ENCODE measurements at regions not wholly inside any gene's neighbourhood (a gene's known extent, or its start where the extent isn't known, plus 50 kb on each side); places are given as distances from the start of the nearest gene placed in this dataset.
"Not testable (repeated sequence)": the region's sequence is repeated elsewhere in the genome, so short reads cannot be mapped to it uniquely, and the experiment has no call there.

- DNase-seq, result no peak
- ChIA-PET CTCF (no interaction called here), POLR2A (no interaction called here)
- Mint-ChIP-seq H3K4me3 (no peak overlapping the region), H3K27me3 (peaks cover 1% of the 10 kb centered on the region), H3K36me3 (ENCODE audit: low read depth) (no peaks in the 10 kb centered on the region), H3K9me3 (peaks cover 6% of the 10 kb centered on the region), H3K4me1 (no peaks in the 10 kb centered on the region), H3K27ac (no peak overlapping the region)
These were observed 445.7 kb downstream of the MRPL39 start for GRCh38 chr21:25161571-25161970.

GRCh38 chr21:25155020-25155419, 452.3 kb downstream of the MRPL39 start:
- H3K9me3 Mint-ChIP-seq; H3K27ac Mint-ChIP-seq; H3K4me1 Mint-ChIP-seq; H3K36me3 Mint-ChIP-seq (ENCODE audit: low read depth); CTCF ChIA-PET; H3K4me3 Mint-ChIP-seq; DNase-seq; H3K27me3 Mint-ChIP-seq; POLR2A ChIA-PET: not testable (repeated sequence)

DNA sequence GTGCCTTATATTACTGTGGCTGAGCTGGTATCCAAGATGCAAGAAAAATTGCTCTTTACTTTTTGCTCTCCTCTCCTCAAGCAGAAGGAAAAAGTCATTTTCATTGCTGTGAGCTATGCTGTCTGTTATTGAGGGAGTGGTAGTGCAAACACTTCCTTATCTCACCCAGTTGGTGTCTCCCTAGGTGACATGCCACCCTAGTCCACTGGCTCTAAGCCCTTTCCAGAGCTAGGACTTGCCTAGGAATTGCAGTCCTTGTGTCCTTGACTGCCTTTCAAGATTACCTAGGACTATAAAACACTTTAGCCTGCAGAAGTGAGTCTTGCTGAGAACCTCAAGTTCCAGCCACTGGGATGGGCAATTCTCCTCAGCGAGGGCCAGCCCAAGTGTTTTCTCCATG, 458.3 kb downstream of the MRPL39 start:
- POLR2A ChIA-PET, result no interaction called here
- H3K36me3 Mint-ChIP-seq (ENCODE audit: low read depth), result no peaks in the 10 kb centered on the region
- DNase-seq, result no peak
- CTCF ChIA-PET, result no interaction called here
- no peaks in the 10 kb centered on the region for H3K4me1 Mint-ChIP-seq
- no peaks in the 10 kb centered on the region for H3K27me3 Mint-ChIP-seq
- no peak overlapping the region for H3K4me3 Mint-ChIP-seq
- H3K9me3 Mint-ChIP-seq, result no peaks in the 10 kb centered on the region
- no peak overlapping the region for H3K27ac Mint-ChIP-seq

DNA sequence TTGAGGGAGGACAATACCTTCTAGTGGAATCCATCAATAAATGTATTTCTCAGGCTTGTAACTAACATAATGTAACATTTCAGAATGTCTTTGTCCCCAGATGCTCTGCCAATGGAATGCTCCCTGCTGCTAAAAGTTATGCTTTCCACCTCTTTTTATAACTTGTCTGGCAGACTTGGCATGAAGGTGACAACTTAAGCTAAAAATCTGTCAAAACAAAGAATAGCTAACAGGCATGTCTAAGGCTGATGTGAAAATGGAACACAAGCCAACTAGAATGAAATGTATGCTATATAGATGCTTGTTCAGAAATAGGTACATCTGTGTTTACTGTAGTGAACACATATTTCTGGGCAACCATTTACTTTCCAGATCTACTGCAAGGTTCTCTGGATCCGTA, 467.9 kb downstream of the MRPL39 start:
- no peaks in the 10 kb centered on the region for H3K4me1 Mint-ChIP-seq
- no peak for DNase-seq
- H3K27ac Mint-ChIP-seq, result no peak overlapping the region
- no peaks in the 10 kb centered on the region for H3K27me3 Mint-ChIP-seq
- H3K9me3 Mint-ChIP-seq, result no peaks in the 10 kb centered on the region
- H3K4me3 Mint-ChIP-seq, result no peak overlapping the region
- CTCF ChIA-PET, result no interaction called here
- H3K36me3 Mint-ChIP-seq (ENCODE audit: low read depth), result no peaks in the 10 kb centered on the region
- POLR2A ChIA-PET, result no interaction called here

GRCh38 chr21:25133939-25134338, 473.3 kb downstream of the MRPL39 start:
- DNase-seq, result no peak
- ChIA-PET CTCF (no interaction called here), POLR2A (no interaction called here)
- Mint-ChIP-seq H3K36me3 (ENCODE audit: low read depth) (no peaks in the 10 kb centered on the region), H3K4me3 (no peak overlapping the region), H3K4me1 (no peaks in the 10 kb centered on the region), H3K9me3 (no peaks in the 10 kb centered on the region), H3K27ac (no peak overlapping the region), H3K27me3 (no peaks in the 10 kb centered on the region)

DNA sequence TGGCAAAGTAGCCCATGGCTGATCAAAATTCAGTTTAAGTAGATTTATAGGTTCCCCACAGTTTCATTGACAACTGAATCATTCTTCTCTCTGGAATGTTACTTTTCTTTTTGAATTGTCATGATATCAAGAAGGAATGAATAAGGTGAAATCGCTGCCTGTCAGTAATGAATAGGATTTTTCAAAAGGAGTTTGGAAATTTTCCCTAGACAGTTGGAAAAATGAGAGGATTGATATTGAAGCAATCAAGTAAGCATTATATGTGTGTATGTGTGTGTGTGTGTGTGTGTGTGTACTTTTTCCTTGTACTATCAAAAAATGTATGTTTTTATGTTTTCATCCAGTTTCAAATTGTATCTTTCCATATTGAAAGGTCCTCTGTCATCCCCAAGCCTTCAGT, 479.5 kb downstream of the MRPL39 start:
- Mint-ChIP-seq H3K36me3 (ENCODE audit: low read depth) (no peaks in the 10 kb centered on the region), H3K4me3 (no peak overlapping the region), H3K27me3 (no peaks in the 10 kb centered on the region), H3K4me1 (no peaks in the 10 kb centered on the region), H3K9me3 (no peaks in the 10 kb centered on the region), H3K27ac (no peak overlapping the region)
- ChIA-PET CTCF (no interaction called here), POLR2A (no interaction called here)
- no peak for DNase-seq

DNA sequence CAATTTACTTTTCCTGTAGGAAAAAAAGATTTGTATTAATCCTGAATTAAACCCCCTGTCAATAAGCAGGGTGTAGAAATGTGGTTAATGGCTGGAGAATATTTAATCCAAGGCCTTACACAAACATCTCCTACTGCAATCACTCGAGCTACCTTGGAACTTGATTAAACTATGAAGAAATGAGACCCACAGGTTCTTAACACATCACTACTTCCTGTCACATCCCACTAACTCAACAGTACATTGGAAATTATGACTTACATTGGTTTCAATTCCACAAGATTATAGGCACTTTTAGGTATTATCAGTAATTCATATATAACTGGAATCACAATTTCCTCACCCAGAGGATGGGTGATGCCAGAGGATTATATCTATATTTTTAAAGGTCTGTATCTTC, 480.3 kb downstream of the MRPL39 start:
- ChIA-PET CTCF (no interaction called here), POLR2A (no interaction called here)
- H3K27ac Mint-ChIP-seq, result no peak overlapping the region
- DNase-seq, result no peak
- H3K36me3 Mint-ChIP-seq (ENCODE audit: low read depth), result no peaks in the 10 kb centered on the region
- H3K9me3 Mint-ChIP-seq, result no peaks in the 10 kb centered on the region
- H3K4me3 Mint-ChIP-seq, result no peak overlapping the region
- no peaks in the 10 kb centered on the region for H3K4me1 Mint-ChIP-seq
- H3K27me3 Mint-ChIP-seq, result no peaks in the 10 kb centered on the region

GRCh38 chr21:25126564-25126963, 480.7 kb downstream of the MRPL39 start:
- H3K27me3 Mint-ChIP-seq, result no peaks in the 10 kb centered on the region
- H3K9me3 Mint-ChIP-seq, result no peaks in the 10 kb centered on the region
- no peak overlapping the region for H3K27ac Mint-ChIP-seq
- POLR2A ChIA-PET, result no interaction called here
- H3K4me1 Mint-ChIP-seq, result no peaks in the 10 kb centered on the region
- no peaks in the 10 kb centered on the region for H3K36me3 Mint-ChIP-seq (ENCODE audit: low read depth)
- CTCF ChIA-PET, result no interaction called here
- H3K4me3 Mint-ChIP-seq, result no peak overlapping the region
- DNase-seq, result no peak

- no peaks in the 10 kb centered on the region for H3K4me1 Mint-ChIP-seq
- H3K9me3 Mint-ChIP-seq, result no peaks in the 10 kb centered on the region
- H3K27ac Mint-ChIP-seq, result no peak overlapping the region
- no peaks in the 10 kb centered on the region for H3K36me3 Mint-ChIP-seq (ENCODE audit: low read depth)
- ChIA-PET CTCF (no interaction called here), POLR2A (no interaction called here)
- no peak for DNase-seq
- no peak overlapping the region for H3K4me3 Mint-ChIP-seq
- H3K27me3 Mint-ChIP-seq, result no peaks in the 10 kb centered on the region
These were observed 488.6 kb downstream of the MRPL39 start for GRCh38 chr21:25118648-25119047.

DNA sequence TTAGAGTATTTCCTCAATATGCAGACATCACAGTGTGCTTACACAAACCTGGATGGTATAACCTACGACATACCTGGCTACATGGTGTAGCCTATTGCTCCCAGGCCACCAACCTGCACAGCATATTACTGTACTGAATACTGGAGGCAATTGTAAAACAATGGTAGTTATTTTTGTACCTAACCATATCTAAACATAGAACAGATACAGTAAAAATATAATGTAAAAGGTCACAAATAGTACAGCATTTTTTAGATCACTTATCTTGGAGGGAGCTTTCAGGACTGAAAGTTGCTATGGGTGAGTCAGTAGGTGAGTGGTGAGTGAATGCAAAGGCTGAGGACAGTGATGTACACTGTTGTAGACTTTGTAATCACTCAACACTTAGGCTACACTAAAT, 492.3 kb downstream of the MRPL39 start:
- no peaks in the 10 kb centered on the region for H3K4me1 Mint-ChIP-seq
- no peak for DNase-seq
- H3K4me3 Mint-ChIP-seq, result no peak overlapping the region
- ChIA-PET POLR2A (no interaction called here), CTCF (no interaction called here)
- no peaks in the 10 kb centered on the region for H3K9me3 Mint-ChIP-seq
- H3K27me3 Mint-ChIP-seq, result no peaks in the 10 kb centered on the region
- H3K36me3 Mint-ChIP-seq (ENCODE audit: low read depth), result no peaks in the 10 kb centered on the region
- no peak overlapping the region for H3K27ac Mint-ChIP-seq

DNA sequence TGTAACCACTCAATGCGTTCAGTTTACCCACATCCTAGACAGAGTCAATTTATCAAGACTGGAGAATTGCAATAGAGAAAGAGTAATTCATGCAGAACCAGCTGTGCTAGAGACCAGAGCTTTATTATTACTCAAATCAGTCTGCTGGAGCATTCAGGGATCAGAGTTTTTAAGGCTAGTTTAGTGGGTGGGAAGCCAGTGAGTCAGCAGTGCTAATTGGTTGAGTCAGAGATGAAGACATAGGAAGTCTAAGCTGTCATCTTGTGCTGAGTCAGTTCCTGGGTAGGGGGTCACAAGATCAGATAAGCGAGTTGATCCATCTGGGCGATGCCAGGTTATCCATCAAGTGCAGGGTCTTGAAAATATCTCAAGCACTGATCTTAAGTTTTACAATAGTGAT, 499.6 kb downstream of the MRPL39 start:
- Mint-ChIP-seq H3K4me1 (no peaks in the 10 kb centered on the region), H3K4me3 (no peak overlapping the region), H3K27me3 (no peaks in the 10 kb centered on the region), H3K9me3 (no peaks in the 10 kb centered on the region), H3K36me3 (ENCODE audit: low read depth) (no peaks in the 10 kb centered on the region), H3K27ac (no peak overlapping the region)
- CTCF ChIA-PET, result no interaction called here
- no peak for DNase-seq
- POLR2A ChIA-PET, result no interaction called here

DNA sequence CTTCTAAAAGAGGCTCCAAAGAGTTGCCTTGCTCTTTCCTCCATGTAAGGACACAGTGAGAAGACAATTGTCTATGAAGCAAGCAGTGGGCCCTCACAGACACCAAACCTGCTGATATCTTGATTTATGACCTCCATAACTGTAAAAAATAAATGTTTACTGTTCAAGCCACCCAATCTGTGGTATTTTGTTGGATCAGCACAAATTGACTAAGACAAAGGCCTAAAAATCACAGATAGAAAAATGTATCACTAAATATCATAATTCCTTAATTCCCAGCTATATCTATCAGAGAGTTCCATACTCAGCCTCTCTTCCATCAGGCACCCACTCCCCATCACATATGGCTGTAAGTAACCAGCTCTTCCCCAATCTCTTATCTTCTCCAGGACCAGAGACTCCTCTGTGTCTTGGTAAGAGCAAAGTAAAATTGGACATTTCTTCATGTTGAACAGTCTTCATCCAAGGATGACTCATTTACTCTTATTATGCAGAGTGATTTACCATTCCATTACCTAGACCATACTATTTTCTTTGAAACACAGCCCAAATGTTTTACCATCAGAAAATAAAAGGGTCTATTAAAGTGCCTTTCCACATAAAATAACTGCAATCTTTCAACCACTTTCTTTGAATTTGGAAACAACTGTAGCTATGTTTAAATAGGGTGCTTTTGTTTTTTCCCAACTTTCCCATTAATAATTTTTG, 503.6 kb downstream of the MRPL39 start:
- Mint-ChIP-seq H3K27ac (no peak overlapping the region), H3K4me3 (no peak overlapping the region), H3K9me3 (no peaks in the 10 kb centered on the region)

GRCh38 chr21:25097648-25098047, 509.6 kb downstream of the MRPL39 start:
- Mint-ChIP-seq H3K27me3 (no peaks in the 10 kb centered on the region), H3K4me3 (no peak overlapping the region), H3K27ac (no peak overlapping the region), H3K9me3 (no peaks in the 10 kb centered on the region), H3K4me1 (no peaks in the 10 kb centered on the region), H3K36me3 (ENCODE audit: low read depth) (no peaks in the 10 kb centered on the region)
- ChIA-PET CTCF (no interaction called here), POLR2A (no interaction called here)
- DNase-seq, result no peak

More for the DNA sequence above, 503.6 kb downstream of the MRPL39 start:
- H3K27me3 Mint-ChIP-seq, result no peaks in the 10 kb centered on the region
- CTCF ChIA-PET, result no interaction called here
- DNase-seq, result no peak
- POLR2A ChIA-PET, result no interaction called here
- H3K36me3 Mint-ChIP-seq (ENCODE audit: low read depth), result no peaks in the 10 kb centered on the region
- no peaks in the 10 kb centered on the region for H3K4me1 Mint-ChIP-seq

DNA sequence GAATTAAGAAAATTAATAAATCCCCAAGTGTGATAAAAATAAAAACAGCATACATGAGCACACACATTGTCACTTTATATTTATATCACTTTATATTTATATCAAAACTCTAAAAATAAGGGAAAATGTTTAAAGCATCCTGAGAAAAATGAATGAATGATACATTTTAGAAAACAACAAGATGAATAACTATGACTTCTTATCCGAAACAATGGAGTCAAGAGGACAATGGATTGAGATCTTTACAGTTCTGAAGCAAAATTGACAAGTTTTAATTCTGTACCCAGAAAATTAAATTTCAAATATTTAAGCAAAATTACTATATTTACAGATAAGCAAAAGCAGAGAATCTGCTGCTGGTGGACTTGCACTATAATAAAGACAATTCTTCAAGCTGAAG, 512.6 kb downstream of the MRPL39 start:
- ChIA-PET POLR2A (no interaction called here), CTCF (no interaction called here)
- Mint-ChIP-seq H3K27me3 (no peaks in the 10 kb centered on the region), H3K4me3 (no peak overlapping the region), H3K9me3 (no peaks in the 10 kb centered on the region), H3K27ac (no peak overlapping the region), H3K36me3 (ENCODE audit: low read depth) (no peaks in the 10 kb centered on the region), H3K4me1 (no peaks in the 10 kb centered on the region)
- no peak for DNase-seq

All from activated CD4-positive, alpha-beta T cell treated with anti-CD3 and anti-CD28 coated beads, Interleukin-2, amount 10 ng/mL, durations not matched to agents 7 days and 5 days (primary cell).